H1 (cell line): ENCODE measurements at regions not wholly inside any gene's neighbourhood (a gene's known extent, or its start where the extent isn't known, plus 50 kb on each side); places are given as distances from the start of the nearest gene placed in this dataset.

Experiments
- CHD7 ChIP-seq: fragments of 300-600 bp; sonication (generic); IDR thresholded peaks from 2 replicates; pipeline ENCODE4 v1.7.1; 2012; ENCODE audit warnings: low read length, moderate library complexity, mild to moderate bottlenecking, inconsistent platforms; ENCODE audit not compliant: insufficient replicate concordance
- CTBP2 ChIP-seq: IDR thresholded peaks from 2 replicates; pipeline ENCODE4 v1.7.0; 2011; ENCODE audit warnings: borderline replicate concordance, mild to moderate bottlenecking, moderate library complexity, mixed read lengths, low read length; ENCODE audit not compliant: insufficient read depth, insufficient read length

DNA sequence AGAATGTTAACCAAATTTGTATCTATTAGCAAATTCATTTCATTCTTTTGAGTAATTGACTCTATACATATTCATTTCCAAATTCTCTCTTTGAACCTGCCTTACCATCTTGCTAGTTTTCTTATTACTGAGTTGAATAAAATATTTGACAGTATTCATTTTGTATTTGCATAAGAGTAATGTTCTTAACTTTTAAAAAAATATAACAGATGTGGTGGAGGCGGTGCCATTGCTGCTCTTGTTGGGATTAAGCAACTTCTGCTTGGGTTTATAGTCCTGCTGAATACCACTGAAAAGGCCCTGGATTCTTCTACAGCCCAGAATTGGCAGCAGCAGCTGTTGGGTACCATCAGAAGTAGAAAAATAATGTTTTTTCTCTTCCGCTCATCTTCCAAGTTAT lies 148.9 kb upstream of the PEX5L start (continued):
- TF ChIP-seq CHD7 (no peak), CTBP2 (no peak)
